ENCODE measurements at regions not wholly inside any gene's neighbourhood (a gene's known extent, or its start where the extent isn't known, plus 50 kb on each side); places are given as distances from the start of the nearest gene placed in this dataset.

- Histone ChIP-seq H3K79me2 (ENCODE audit: insufficient read depth, low read length) (no peaks in the 10 kb centered on the region), H3K4me1 (ENCODE audit: insufficient read depth, low read length) (no peaks in the 10 kb centered on the region), H3K27me3 (ENCODE audit: insufficient read depth, low read length) (no peaks in the 10 kb centered on the region), H2AFZ (ENCODE audit: low read depth, low read length) (no peak overlapping the region), H3K9me3 (ENCODE audit: insufficient read depth, low read depth, low read length) (no peaks in the 10 kb centered on the region), H3K27ac (ENCODE audit: low read depth, low read length) (no peak overlapping the region), H3K4me2 (ENCODE audit: low read length) (no peak overlapping the region), H4K20me1 (ENCODE audit: insufficient read depth, low read length) (no peaks in the 10 kb centered on the region), H3K9ac (ENCODE audit: low read length) (no peak overlapping the region), H3K36me3 (ENCODE audit: insufficient read depth, low read length) (no peaks in the 10 kb centered on the region), H3K4me3 (ENCODE audit: insufficient read depth, low read depth, low read length) (no peak overlapping the region)
- Mint-ChIP-seq H3K27me3 (ENCODE audit: low read depth, unreplicated experiment) (no peaks in the 10 kb centered on the region), H3K27ac (ENCODE audit: unreplicated experiment) (no peak overlapping the region), H3K4me3 (ENCODE audit: unreplicated experiment) (no peak overlapping the region), H3K36me3 (ENCODE audit: low read depth, unreplicated experiment) (no peaks in the 10 kb centered on the region), H3K9me3 (ENCODE audit: unreplicated experiment) (no peaks in the 10 kb centered on the region), H3K4me1 (ENCODE audit: low read depth, unreplicated experiment) (no peaks in the 10 kb centered on the region)
- no peak for DNase-seq (ENCODE audit: low read depth)
- TF ChIP-seq EZH2 (IDR thresholded peaks at IDR 0.05; ENCODE audit: insufficient read depth, low read length), result no peak
- peak; percentile 55 for FAIRE-seq
Observed at GRCh38 chr11:29249713-29250112, 767.1 kb downstream of the KCNA4 start.

- no peaks in the 10 kb centered on the region for H3K9me3 ChIP-seq (ENCODE audit: insufficient read depth, low read depth, low read length)
- no peak for DNase-seq (ENCODE audit: low read depth)
- no peaks in the 10 kb centered on the region for H3K36me3 ChIP-seq (ENCODE audit: insufficient read depth, low read length)
- no peaks in the 10 kb centered on the region for H3K9me3 Mint-ChIP-seq (ENCODE audit: unreplicated experiment)
- H2AFZ ChIP-seq (ENCODE audit: low read depth, low read length), result no peak overlapping the region
- H3K27ac Mint-ChIP-seq (ENCODE audit: unreplicated experiment), result no peak overlapping the region
- H3K79me2 ChIP-seq (ENCODE audit: insufficient read depth, low read length), result no peaks in the 10 kb centered on the region
- H3K27ac ChIP-seq (ENCODE audit: low read depth, low read length), result no peak overlapping the region
- no peaks in the 10 kb centered on the region for H3K27me3 Mint-ChIP-seq (ENCODE audit: low read depth, unreplicated experiment)
- no peak overlapping the region for H3K9ac ChIP-seq (ENCODE audit: low read length)
- no peaks in the 10 kb centered on the region for H3K4me1 ChIP-seq (ENCODE audit: insufficient read depth, low read length)
- H3K4me1 Mint-ChIP-seq (ENCODE audit: low read depth, unreplicated experiment), result peaks cover 5% of the 10 kb centered on the region
- TF ChIP-seq CTCF (IDR thresholded peaks at IDR 0.05; ENCODE audit: insufficient read depth, low read depth, low read length) (no peak), EZH2 (IDR thresholded peaks at IDR 0.05; ENCODE audit: insufficient read depth, low read length) (no peak)
- no peak overlapping the region for H3K4me3 Mint-ChIP-seq (ENCODE audit: unreplicated experiment)
- no peaks in the 10 kb centered on the region for H3K27me3 ChIP-seq (ENCODE audit: insufficient read depth, low read length)
- FAIRE-seq, result no peak
- H3K4me2 ChIP-seq (ENCODE audit: low read length), result no peak overlapping the region
- no peaks in the 10 kb centered on the region for H3K36me3 Mint-ChIP-seq (ENCODE audit: low read depth, unreplicated experiment)
- no peak overlapping the region for H3K4me3 ChIP-seq (ENCODE audit: insufficient read depth, low read depth, low read length)
- no peaks in the 10 kb centered on the region for H4K20me1 ChIP-seq (ENCODE audit: insufficient read depth, low read length)
Observed at GRCh38 chr11:29244355-29244754, 772.5 kb downstream of the KCNA4 start.

- Mint-ChIP-seq H3K4me1 (ENCODE audit: low read depth, unreplicated experiment) (peaks cover 5% of the 10 kb centered on the region), H3K4me3 (ENCODE audit: unreplicated experiment) (no peak overlapping the region), H3K27me3 (ENCODE audit: low read depth, unreplicated experiment) (no peaks in the 10 kb centered on the region), H3K9me3 (ENCODE audit: unreplicated experiment) (no peaks in the 10 kb centered on the region), H3K36me3 (ENCODE audit: low read depth, unreplicated experiment) (no peaks in the 10 kb centered on the region), H3K27ac (ENCODE audit: unreplicated experiment) (no peak overlapping the region)
- no peaks in the 10 kb centered on the region for H3K4me1 ChIP-seq (ENCODE audit: insufficient read depth, low read length)
- H4K20me1 ChIP-seq (ENCODE audit: insufficient read depth, low read length), result no peaks in the 10 kb centered on the region
- H3K4me2 ChIP-seq (ENCODE audit: low read length), result no peak overlapping the region
- no peak for FAIRE-seq
- no peaks in the 10 kb centered on the region for H3K27me3 ChIP-seq (ENCODE audit: insufficient read depth, low read length)
- no peaks in the 10 kb centered on the region for H3K9me3 ChIP-seq (ENCODE audit: insufficient read depth, low read depth, low read length)
- H3K27ac ChIP-seq (ENCODE audit: low read depth, low read length), result no peak overlapping the region
- DNase-seq (ENCODE audit: low read depth), result peak; percentile 28
- no peak for TF ChIP-seq EZH2 (IDR thresholded peaks at IDR 0.05; ENCODE audit: insufficient read depth, low read length)
- TF ChIP-seq CTCF (IDR thresholded peaks at IDR 0.05; ENCODE audit: insufficient read depth, low read depth, low read length), result no peak
- no peaks in the 10 kb centered on the region for H3K79me2 ChIP-seq (ENCODE audit: insufficient read depth, low read length)
- no peak overlapping the region for H3K9ac ChIP-seq (ENCODE audit: low read length)
- no peak overlapping the region for H3K4me3 ChIP-seq (ENCODE audit: insufficient read depth, low read depth, low read length)
- no peaks in the 10 kb centered on the region for H3K36me3 ChIP-seq (ENCODE audit: insufficient read depth, low read length)
- H2AFZ ChIP-seq (ENCODE audit: low read depth, low read length), result no peak overlapping the region
Observed at GRCh38 chr11:29243616-29244015, 773.2 kb downstream of the KCNA4 start.
